HCT116 (cell line): ENCODE measurements at regions not wholly inside any gene's neighbourhood (a gene's known extent, or its start where the extent isn't known, plus 50 kb on each side); places are given as distances from the start of the nearest gene placed in this dataset.

Experiments used
- ATAC-seq: fragments of 200-7000 bp; cut with Tn5 transposase; 2 replicates; pipeline ENCODE4 v1.9.1; 2020; ENCODE audit warnings: mild to moderate bottlenecking, moderate library complexity
- BruUV-seq: library from RNA; stranded (reverse); fragments of 400-500 nt; replicated peaks from 2 replicates; lab custom pipeline; 2021; lab: Mats Ljungman, UMichigan
- CTCF ChIA-PET: fragments of 300-600 bp; sonication (Branson Sonifier 250); formaldehyde crosslinking; loops from one replicate; lab custom pipeline; 2021; ENCODE audit warnings: antibody characterized with exemption; lab: Charles Lee
- POLR2A ChIA-PET: fragments of 300-600, 350-600 bp; sonication (Branson Sonifier 250); formaldehyde crosslinking; loops from one replicate; lab custom pipeline; 2021; ENCODE audit warnings: antibody characterized with exemption; lab: Charles Lee
- RAD21 ChIA-PET, 2 experiments: fragments of 300-600 bp; sonication (Branson Sonifier 250); formaldehyde crosslinking; loops; one replicate each; lab custom pipeline; 2023; ENCODE audit warnings: low total read pairs in 2 of 2; ENCODE audit not compliant: uncharacterized antibody in 2 of 2, unreplicated experiment in 2 of 2, low non-redundant PET in 1 of 2; lab: Charles Lee
- DNase-seq: peaks from one replicate; pipeline ENCODE4 v3.0.0-alpha.2; 2010; ENCODE audit warnings: low read depth, low spot score
- H2AFZ ChIP-seq: fragments of 200-600 bp; shearing (Covaris generic), sonication (generic); 2 replicates; pipeline ENCODE4 v1.6.1; 2017; ENCODE audit warnings: low read depth, mixed run types, mixed read lengths, antibody characterized with exemption, low read length; ENCODE audit not compliant: poor library complexity, severe bottlenecking
- H3K27ac ChIP-seq: 2 replicates; pipeline ENCODE4 v1.5.1; 2012; ENCODE audit warnings: low read depth, low read length
- H3K27me3 ChIP-seq: fragments of 200-600 bp; sonication (generic); 2 replicates; pipeline ENCODE4 v1.6.1; 2016; ENCODE audit warnings: mixed run types, low read length, mixed read lengths; ENCODE audit not compliant: insufficient read depth
- H3K36me3 ChIP-seq, 2 experiments: fragments of 200-500 bp in 1 of 2; fragments of 200-600 bp in 1 of 2; sonication (Bioruptor generic) in 1 of 2; sonication (generic) in 1 of 2; 2 replicates each; pipeline versions ENCODE4 v1.5.1 to v1.6.1; 2014 to 2016; ENCODE audit warnings: low read length in 2 of 2, inconsistent platforms in 1 of 2, mixed read lengths in 1 of 2, mixed run types in 1 of 2; ENCODE audit not compliant: insufficient read depth in 2 of 2, control insufficient read depth in 1 of 2
- H3K4me1 ChIP-seq, 2 experiments: fragments of 200-600 bp in 1 of 2; sonication (generic) in 1 of 2; 2 replicates each; pipeline versions ENCODE4 v1.5.1 to v1.6.1; 2012 to 2017; ENCODE audit warnings: low read length in 2 of 2, inconsistent platforms in 1 of 2, mild to moderate bottlenecking in 1 of 2, mixed read lengths in 1 of 2, mixed run types in 1 of 2, moderate library complexity in 1 of 2; ENCODE audit not compliant: insufficient read depth in 2 of 2, control insufficient read depth in 1 of 2
- H3K4me2 ChIP-seq: fragments of 200-600 bp; sonication (generic); 2 replicates; pipeline ENCODE4 v1.6.1; 2017; ENCODE audit warnings: mixed run types, low read length, mixed read lengths
- H3K4me3 ChIP-seq, 2 experiments: fragments of 200-600 bp in 1 of 2; sonication (generic) in 1 of 2; replicated peaks in 1 of 2; 2 replicates each; pipeline ENCODE4 v1.5.1; 2011 to 2016; ENCODE audit warnings: low read length in 2 of 2, control low read depth in 1 of 2, low read depth in 1 of 2, mild to moderate bottlenecking in 1 of 2, mixed read lengths in 1 of 2, mixed run types in 1 of 2
- H3K79me2 ChIP-seq: fragments of 200-600 bp; sonication (generic); 2 replicates; pipeline ENCODE4 v1.6.1; 2017; ENCODE audit warnings: mild to moderate bottlenecking, mixed run types, low read length, moderate library complexity, mixed read lengths; ENCODE audit not compliant: insufficient read depth
- H3K9ac ChIP-seq: fragments of 200-600 bp; sonication (generic); 2 replicates; pipeline ENCODE4 v1.6.1; 2016; ENCODE audit warnings: low read length, mixed read lengths
- H3K9me2 ChIP-seq: fragments of 200-600 bp; sonication (generic), shearing (Covaris generic); 2 replicates; pipeline ENCODE4 v1.6.1; 2017; ENCODE audit warnings: mixed run types, mild to moderate bottlenecking, moderate library complexity; ENCODE audit not compliant: insufficient read depth
- H3K9me3 ChIP-seq, 2 experiments: fragments of 200-500 bp in 1 of 2; fragments of 200-600 bp in 1 of 2; sonication (Bioruptor generic) in 1 of 2; sonication (generic) in 1 of 2; 2 replicates each; pipeline ENCODE4 v1.6.1; 2014 to 2017; ENCODE audit warnings: low read length in 2 of 2, mixed read lengths in 2 of 2, inconsistent platforms in 1 of 2, low read depth in 1 of 2, mild to moderate bottlenecking in 1 of 2, mixed run types in 1 of 2, moderate library complexity in 1 of 2; ENCODE audit not compliant: control insufficient read depth in 1 of 2, insufficient read depth in 1 of 2
- H4K20me1 ChIP-seq: fragments of 200-600 bp; sonication (generic), shearing (Covaris generic); 2 replicates; pipeline ENCODE4 v1.6.1; 2017; ENCODE audit warnings: mixed run types, mild to moderate bottlenecking, moderate library complexity; ENCODE audit not compliant: insufficient read depth
- CBX3 ChIP-seq: IDR thresholded peaks from 2 replicates; pipeline ENCODE4 v1.6.1; 2012; ENCODE audit warnings: low read depth
- CTCF ChIP-seq, 3 experiments: fragments of 200-600 bp in 1 of 3; sonication (generic) in 1 of 3; IDR thresholded peaks in 2 of 3; conservative IDR thresholded peaks in 1 of 3; 2 replicates each; pipeline ENCODE4 v1.5.1; 2012 to 2017; ENCODE audit warnings: low read depth in 2 of 3, low read length in 2 of 3, antibody characterized with exemption in 1 of 3, borderline replicate concordance in 1 of 3, control low read depth in 1 of 3, mild to moderate bottlenecking in 1 of 3, mixed read lengths in 1 of 3, mixed run types in 1 of 3, moderate library complexity in 1 of 3; ENCODE audit not compliant: insufficient read depth in 1 of 3
- EGR1 ChIP-seq: IDR thresholded peaks from 2 replicates; pipeline ENCODE4 v1.6.1; 2012; ENCODE audit warnings: low read depth
- ELF1 ChIP-seq: IDR thresholded peaks from 2 replicates; pipeline ENCODE4 v1.6.1; 2012; ENCODE audit warnings: low read depth, borderline replicate concordance
- EZH2phosphoT487 ChIP-seq: fragments of 200-600 bp; IDR thresholded peaks from 2 replicates; pipeline ENCODE4 v1.6.1; 2018; ENCODE audit warnings: antibody characterized with exemption, borderline replicate concordance
- FOSL1 ChIP-seq: IDR thresholded peaks from 2 replicates; pipeline ENCODE4 v1.6.1; 2012; ENCODE audit warnings: low read depth
- JUND ChIP-seq: IDR thresholded peaks from 2 replicates; pipeline ENCODE4 v1.6.1; 2012
- MAX ChIP-seq: IDR thresholded peaks from 2 replicates; pipeline ENCODE4 v1.6.1; 2012
- POLR2A ChIP-seq: IDR thresholded peaks from 2 replicates; pipeline ENCODE4 v1.7.0; 2011; ENCODE audit warnings: borderline replicate concordance; ENCODE audit not compliant: insufficient read depth, insufficient read length; ENCODE audit errors: extremely low read depth
- RAD21 ChIP-seq: IDR thresholded peaks from 2 replicates; pipeline ENCODE4 v1.6.1; 2012; ENCODE audit warnings: low read depth, mild to moderate bottlenecking
- REST ChIP-seq: IDR thresholded peaks from 2 replicates; pipeline ENCODE4 v1.6.1; 2012; ENCODE audit warnings: low read depth
- SIN3A ChIP-seq: IDR thresholded peaks from 2 replicates; pipeline ENCODE4 v1.6.1; 2012; ENCODE audit warnings: low read depth
- SP1 ChIP-seq: IDR thresholded peaks from 2 replicates; pipeline ENCODE4 v1.6.1; 2012; ENCODE audit warnings: low read depth
- SRF ChIP-seq: IDR thresholded peaks from 2 replicates; pipeline ENCODE4 v1.6.1; 2012; ENCODE audit warnings: low read depth
- ZNF274 ChIP-seq: fragments of 200-500 bp; sonication (Bioruptor generic); IDR thresholded peaks from 2 replicates; pipeline ENCODE4 v1.6.1; 2014; ENCODE audit warnings: mild to moderate bottlenecking, low read depth, low read length, inconsistent platforms
- intact Hi-C: fragments of 100-400 bp; cut with micrococcal nuclease; formaldehyde crosslinking; loops from 2 replicates; pipeline ENCODE4 v1.10.0; 2022

GRCh38 chr1:4468804-4469514, 185.4 kb upstream of the AJAP1 start:
- no TSS peak for BruUV-seq
- Histone ChIP-seq H3K27ac (no peak overlapping the region), H2AFZ (no peak overlapping the region), H3K27me3 (no peaks in the 10 kb centered on the region), H3K79me2 (no peaks in the 10 kb centered on the region), H3K36me3 (no peaks in the 10 kb centered on the region), H3K9ac (no peak overlapping the region), H4K20me1 (no peaks in the 10 kb centered on the region), H3K4me2 (no peak overlapping the region), H3K9me3 (no peaks in the 10 kb centered on the region), H3K4me3 (no peak overlapping the region), H3K4me1 (no peaks in the 10 kb centered on the region), H3K9me2 (no peaks in the 10 kb centered on the region)
- TF ChIP-seq EGR1 (no peak), REST (no peak), POLR2A (no peak), CTCF (IDR thresholded peaks at IDR 0.05 in 2 of 3, conservative IDR thresholded peaks at IDR 0.05 in 1 of 3; ENCODE audit: borderline replicate concordance in 1 of 3, insufficient read depth in 1 of 3, low read depth in 2 of 3, low read length in 2 of 3) (no peak), CBX3 (no peak), SIN3A (no peak), ELF1 (no peak), FOSL1 (no peak), JUND (no peak), RAD21 (no peak), EZH2phosphoT487 (no peak), MAX (no peak), SRF (no peak), SP1 (no peak), ZNF274 (no peak)
- DNase-seq (no peak), ATAC-seq (no peak)
- ChIA-PET POLR2A (no interaction called here), RAD21 (no interaction called here), CTCF (no interaction called here)
- intact Hi-C loops = no loop called here
